ENCODE measurements at regions not wholly inside any gene's neighbourhood (a gene's known extent, or its start where the extent isn't known, plus 50 kb on each side); places are given as distances from the start of the nearest gene placed in this dataset.

GRCh38 chr14:83556065-83556464 is 1973.9 kb upstream of the FLRT2 start:
- H3K27ac ChIP-seq, result no peak overlapping the region
- no peak for TF ChIP-seq CTCF (IDR thresholded peaks at IDR 0.05)
- TF ChIP-seq ZFX (IDR thresholded peaks at IDR 0.05; ENCODE audit: borderline replicate concordance), result no peak

- H3K27ac ChIP-seq, result no peak overlapping the region
- no peak for TF ChIP-seq CTCF (IDR thresholded peaks at IDR 0.05)
- no peak for TF ChIP-seq ZFX (IDR thresholded peaks at IDR 0.05; ENCODE audit: borderline replicate concordance)
These were observed 1973.0 kb upstream of the FLRT2 start for GRCh38 chr14:83556746-83557453.

GRCh38 chr14:83558946-83559345 is 1971.0 kb upstream of the FLRT2 start:
- H3K27ac ChIP-seq, result no peak overlapping the region
- TF ChIP-seq ZFX (IDR thresholded peaks at IDR 0.05; ENCODE audit: borderline replicate concordance) (no peak), CTCF (IDR thresholded peaks at IDR 0.05) (no peak)

- TF ChIP-seq ZFX (IDR thresholded peaks at IDR 0.05; ENCODE audit: borderline replicate concordance), result no peak
- H3K27ac ChIP-seq, result no peak overlapping the region
These were observed 1970.2 kb upstream of the FLRT2 start for GRCh38 chr14:83559721-83560120.

GRCh38 chr14:83561261-83561660 is 1968.7 kb upstream of the FLRT2 start:
- no peak overlapping the region for H3K27ac ChIP-seq
- TF ChIP-seq ZFX (IDR thresholded peaks at IDR 0.05; ENCODE audit: borderline replicate concordance), result no peak
- TF ChIP-seq CTCF (IDR thresholded peaks at IDR 0.05), result no peak

- H3K27ac ChIP-seq, result no peak overlapping the region
- TF ChIP-seq ZFX (IDR thresholded peaks at IDR 0.05; ENCODE audit: borderline replicate concordance), result no peak
- TF ChIP-seq CTCF (IDR thresholded peaks at IDR 0.05), result no peak
These were observed 1963.4 kb upstream of the FLRT2 start for GRCh38 chr14:83566567-83566966.

- no peak overlapping the region for H3K27ac ChIP-seq
- no peak for TF ChIP-seq CTCF (IDR thresholded peaks at IDR 0.05)
- no peak for TF ChIP-seq ZFX (IDR thresholded peaks at IDR 0.05; ENCODE audit: borderline replicate concordance)
These were observed 1961.8 kb upstream of the FLRT2 start for GRCh38 chr14:83568141-83568540.

GRCh38 chr14:83575301-83575700 is 1954.6 kb upstream of the FLRT2 start:
- TF ChIP-seq CTCF (IDR thresholded peaks at IDR 0.05) (no peak), ZFX (IDR thresholded peaks at IDR 0.05; ENCODE audit: borderline replicate concordance) (no peak)
- H3K27ac ChIP-seq, result no peak overlapping the region

All from 22Rv1 (cell line).